ENCODE measurements at regions not wholly inside any gene's neighbourhood (a gene's known extent, or its start where the extent isn't known, plus 50 kb on each side); places are given as distances from the start of the nearest gene placed in this dataset.

DNA sequence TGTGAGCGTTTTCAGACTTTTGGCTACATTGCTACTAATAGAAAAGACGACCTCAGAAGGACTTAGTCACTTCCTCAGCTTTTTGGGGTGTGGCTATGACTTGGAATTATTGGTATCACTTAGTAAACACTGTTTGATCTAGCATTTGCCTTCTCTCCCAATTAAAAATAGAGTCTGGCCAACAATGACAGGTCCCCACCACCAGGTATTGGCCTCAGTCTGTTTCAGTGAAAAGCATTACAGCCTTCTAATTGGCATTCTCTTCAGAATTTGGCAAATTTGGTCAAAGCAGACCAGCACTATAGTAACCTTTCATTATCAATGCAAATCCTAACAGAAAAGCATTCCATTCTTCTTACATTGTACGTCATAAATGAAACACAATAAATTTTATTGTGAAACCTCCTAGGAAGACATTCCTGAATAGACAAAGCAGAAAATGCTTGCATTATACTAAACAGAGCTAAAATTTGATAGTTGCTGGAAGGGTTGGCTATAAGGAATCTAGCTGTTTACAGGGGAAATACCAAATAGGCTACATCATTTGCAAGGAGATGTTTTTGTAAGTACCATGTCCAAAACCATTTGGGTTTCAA, 613.9 kb downstream of the IRS1 start:
- 31 to 32% methylated on average over 3 of the region's 3 CpGs for WGBS, 2 donors
- Histone ChIP-seq H3K4me3 (no peak overlapping the region), H3K9me3 (no peaks in the 10 kb centered on the region), H3K27me3 (no peaks in the 10 kb centered on the region), H3K4me1 (no peaks in the 10 kb centered on the region), H3K27ac (no peak overlapping the region), H3K36me3 (ENCODE audit: low read depth, missing control alignments) (no peaks in the 10 kb centered on the region)
- intact Hi-C loops (cut with DNase I; ENCODE audit: low total_unique reads): no loop called here
- TF ChIP-seq, protein P1, sequence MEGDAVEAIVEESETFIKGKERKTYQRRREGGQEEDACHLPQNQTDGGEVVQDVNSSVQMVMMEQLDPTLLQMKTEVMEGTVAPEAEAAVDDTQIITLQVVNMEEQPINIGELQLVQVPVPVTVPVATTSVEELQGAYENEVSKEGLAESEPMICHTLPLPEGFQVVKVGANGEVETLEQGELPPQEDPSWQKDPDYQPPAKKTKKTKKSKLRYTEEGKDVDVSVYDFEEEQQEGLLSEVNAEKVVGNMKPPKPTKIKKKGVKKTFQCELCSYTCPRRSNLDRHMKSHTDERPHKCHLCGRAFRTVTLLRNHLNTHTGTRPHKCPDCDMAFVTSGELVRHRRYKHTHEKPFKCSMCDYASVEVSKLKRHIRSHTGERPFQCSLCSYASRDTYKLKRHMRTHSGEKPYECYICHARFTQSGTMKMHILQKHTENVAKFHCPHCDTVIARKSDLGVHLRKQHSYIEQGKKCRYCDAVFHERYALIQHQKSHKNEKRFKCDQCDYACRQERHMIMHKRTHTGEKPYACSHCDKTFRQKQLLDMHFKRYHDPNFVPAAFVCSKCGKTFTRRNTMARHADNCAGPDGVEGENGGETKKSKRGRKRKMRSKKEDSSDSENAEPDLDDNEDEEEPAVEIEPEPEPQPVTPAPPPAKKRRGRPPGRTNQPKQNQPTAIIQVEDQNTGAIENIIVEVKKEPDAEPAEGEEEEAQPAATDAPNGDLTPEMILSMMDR (IDR thresholded peaks at IDR 0.05): no peak
- TF ChIP-seq POLR2A (IDR thresholded peaks at IDR 0.05): no peak
- DNase-seq: no peak

DNA sequence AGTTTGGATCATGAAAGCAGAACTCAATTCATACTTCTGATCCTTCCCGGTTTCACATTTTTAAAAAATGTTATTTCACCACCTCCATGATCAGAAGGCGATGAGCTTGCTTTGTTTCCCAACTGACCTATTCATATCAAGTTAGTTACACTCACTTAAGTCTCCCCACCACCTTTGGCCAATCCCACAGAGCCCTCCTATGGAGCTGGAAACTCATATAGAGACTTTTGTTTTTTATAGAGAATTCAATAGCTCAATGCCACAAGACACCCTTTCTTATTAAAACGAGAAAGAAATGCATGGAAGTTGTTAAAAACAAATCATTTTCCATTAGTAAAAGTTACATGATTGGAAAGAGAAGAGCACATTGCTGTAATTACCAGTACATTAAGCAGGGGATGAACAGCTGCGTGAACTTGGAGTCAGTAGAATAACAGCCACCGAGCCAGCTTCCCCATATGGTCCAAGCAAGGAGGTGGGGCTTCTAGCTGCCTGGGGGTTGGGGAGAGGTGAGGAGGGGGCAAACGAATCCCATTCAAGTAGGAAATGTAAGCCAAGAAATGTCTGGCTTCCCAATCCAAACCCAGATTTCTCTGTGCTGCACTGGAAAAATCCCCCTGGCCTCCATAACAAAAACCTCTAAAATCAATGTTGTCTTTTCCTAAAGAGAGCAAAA, 614.5 kb downstream of the IRS1 start:
- 46 to 53% methylated on average over 6 of the region's 6 CpGs for WGBS, 2 donors
- intact Hi-C loops (cut with DNase I; ENCODE audit: low total_unique reads): no loop called here

DNA sequence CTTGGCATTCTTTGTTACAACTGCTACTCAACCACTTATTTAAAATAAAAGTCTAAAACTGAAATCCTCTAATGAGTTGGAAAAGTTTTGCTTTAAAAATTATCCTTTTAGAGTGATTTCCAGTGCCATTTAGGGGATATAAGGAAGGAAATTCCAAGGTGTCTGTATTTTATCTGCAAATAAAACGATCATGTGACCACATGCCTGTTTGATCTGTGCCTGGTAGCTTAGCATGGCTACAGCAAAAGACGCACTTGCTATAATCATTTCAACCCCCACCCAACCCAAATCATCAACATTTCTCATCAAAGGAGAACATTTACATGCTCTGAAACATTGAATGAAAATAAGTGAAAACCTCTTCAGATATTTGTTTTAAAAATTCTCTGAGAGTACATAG, 615.1 kb downstream of the IRS1 start:
- no peaks in the 10 kb centered on the region for H3K4me1 ChIP-seq
- no peak for DNase-seq
- intact Hi-C loops (cut with DNase I; ENCODE audit: low total_unique reads): no loop called here
- H3K9me3 ChIP-seq: no peaks in the 10 kb centered on the region
- TF ChIP-seq, protein P1 (IDR thresholded peaks at IDR 0.05): no peak
- no peak for TF ChIP-seq POLR2A (IDR thresholded peaks at IDR 0.05)
- no peak overlapping the region for H3K27ac ChIP-seq
- no peaks in the 10 kb centered on the region for H3K27me3 ChIP-seq
- no peaks in the 10 kb centered on the region for H3K36me3 ChIP-seq (ENCODE audit: low read depth, missing control alignments)
- H3K4me3 ChIP-seq: no peak overlapping the region
- WGBS, 2 donors: 76% methylated on average over 2 of the region's 2 CpGs

More for the DNA sequence above, 614.5 kb downstream of the IRS1 start:
- Histone ChIP-seq H3K4me3 (no peak overlapping the region), H3K9me3 (no peaks in the 10 kb centered on the region), H3K27ac (no peak overlapping the region), H3K36me3 (ENCODE audit: low read depth, missing control alignments) (no peaks in the 10 kb centered on the region), H3K27me3 (no peaks in the 10 kb centered on the region), H3K4me1 (no peaks in the 10 kb centered on the region)
- TF ChIP-seq POLR2A (IDR thresholded peaks at IDR 0.05): no peak
- TF ChIP-seq, protein P1 (IDR thresholded peaks at IDR 0.05): no peak
- peak; percentile 23 for DNase-seq

DNA sequence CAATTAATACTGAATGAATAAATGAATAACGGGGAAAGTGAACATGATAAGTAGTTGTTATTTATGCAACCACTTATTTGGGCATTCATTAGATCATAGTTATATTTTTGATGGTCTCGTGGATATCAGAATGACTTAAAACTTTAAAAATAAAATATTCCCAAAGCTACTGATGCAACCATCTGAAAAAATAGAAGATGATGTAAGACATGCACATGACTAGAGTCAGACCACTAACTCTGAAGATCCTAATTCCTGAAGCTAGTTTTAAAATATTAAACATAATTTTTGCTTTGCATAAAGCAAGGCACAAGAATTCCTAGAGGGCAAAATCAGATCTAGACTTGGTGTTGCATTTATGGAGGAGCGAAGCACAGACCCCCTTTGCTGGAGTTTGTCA, 616.1 kb downstream of the IRS1 start:
- TF ChIP-seq, protein P1 (IDR thresholded peaks at IDR 0.05): no peak
- TF ChIP-seq POLR2A (IDR thresholded peaks at IDR 0.05): no peak
- Histone ChIP-seq H3K9me3 (no peaks in the 10 kb centered on the region), H3K27me3 (no peaks in the 10 kb centered on the region), H3K4me1 (no peaks in the 10 kb centered on the region), H3K36me3 (ENCODE audit: low read depth, missing control alignments) (no peaks in the 10 kb centered on the region), H3K27ac (no peak overlapping the region), H3K4me3 (no peak overlapping the region)
- intact Hi-C loops (cut with DNase I; ENCODE audit: low total_unique reads): no loop called here
- DNase-seq: no peak
- 93% methylated on average over 3 of the region's 3 CpGs for WGBS, 2 donors

DNA sequence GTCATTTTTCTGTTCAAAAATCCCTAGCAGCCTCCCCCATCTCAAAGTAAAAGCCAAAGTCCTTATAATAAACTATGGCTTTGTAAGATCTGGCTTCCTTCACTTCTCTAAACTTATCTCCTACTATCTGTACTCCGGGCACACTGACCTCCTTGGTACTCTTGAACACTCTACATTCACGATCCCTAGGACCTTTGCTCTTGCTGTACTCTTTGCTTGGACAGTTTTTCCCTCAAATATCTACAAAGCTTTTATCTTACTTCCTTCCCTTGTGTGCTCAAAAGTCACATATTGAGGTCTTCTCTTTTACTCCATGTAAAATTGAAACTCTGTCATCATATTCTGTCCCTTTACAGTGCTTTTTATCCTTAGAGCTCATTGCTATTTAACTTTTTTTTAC, 616.6 kb downstream of the IRS1 start:
- H3K9me3 ChIP-seq: no peaks in the 10 kb centered on the region
- WGBS, 2 donors: 52 to 78% methylated on average over 2 of the region's 2 CpGs
- no peaks in the 10 kb centered on the region for H3K36me3 ChIP-seq (ENCODE audit: low read depth, missing control alignments)
- intact Hi-C loops (cut with DNase I; ENCODE audit: low total_unique reads): no loop called here
- no peaks in the 10 kb centered on the region for H3K4me1 ChIP-seq
- TF ChIP-seq, protein P1 (IDR thresholded peaks at IDR 0.05): no peak
- no peak for TF ChIP-seq POLR2A (IDR thresholded peaks at IDR 0.05)
- H3K27me3 ChIP-seq: no peaks in the 10 kb centered on the region
- H3K4me3 ChIP-seq: no peak overlapping the region
- no peak for DNase-seq
- H3K27ac ChIP-seq: no peak overlapping the region

Measured in testis (tissue), 2 donors.